NCI-H345 treated with DMSO at 0.1 percent for 48 hours (cell line): ENCODE measurements at regions not wholly inside any gene's neighbourhood (a gene's known extent, or its start where the extent isn't known, plus 50 kb on each side); places are given as distances from the start of the nearest gene placed in this dataset.

Experiments
- DNase-seq: peaks from one replicate; lab custom pipeline; 2025; ENCODE audit not compliant: unreplicated experiment; lab: John Stamatoyannopoulos, UW

- DNase-seq, result no peak
Measured at GRCh38 chr5:124692950-124693349, 53.5 kb downstream of the ZNF608 start.

GRCh38 chr5:124692324-124692723 is 54.1 kb downstream of the ZNF608 start:
- no peak for DNase-seq

- DNase-seq, result no peak
Measured at GRCh38 chr5:124689653-124690052, 56.8 kb downstream of the ZNF608 start.

GRCh38 chr5:124686239-124687004 is 60.0 kb downstream of the ZNF608 start:
- DNase-seq, result no peak

- DNase-seq, result no peak
Measured at GRCh38 chr5:124685404-124685930, 61.0 kb downstream of the ZNF608 start.

- DNase-seq, result no peak
Measured at GRCh38 chr5:124683917-124684555, 62.4 kb downstream of the ZNF608 start.

- DNase-seq, result no peak
Measured at GRCh38 chr5:124679578-124680199, 66.8 kb downstream of the ZNF608 start.

- no peak for DNase-seq
Measured at GRCh38 chr5:124678922-124679519, 67.4 kb downstream of the ZNF608 start.

GRCh38 chr5:124678468-124678867 is 68.0 kb downstream of the ZNF608 start:
- DNase-seq, result no peak

- DNase-seq, result no peak
Measured at GRCh38 chr5:124677374-124678351, 68.8 kb downstream of the ZNF608 start.

- DNase-seq, result no peak
Measured at GRCh38 chr5:124675931-124676846, 70.2 kb downstream of the ZNF608 start.

- DNase-seq, result no peak
Measured at GRCh38 chr5:124671193-124671592, 75.2 kb downstream of the ZNF608 start.

GRCh38 chr5:124670722-124671184 is 75.7 kb downstream of the ZNF608 start:
- no peak for DNase-seq

GRCh38 chr5:124669956-124670721 is 76.3 kb downstream of the ZNF608 start:
- DNase-seq, result no peak

- no peak for DNase-seq
Measured at GRCh38 chr5:124669300-124669648, 77.2 kb downstream of the ZNF608 start.

GRCh38 chr5:124668353-124669299 is 77.8 kb downstream of the ZNF608 start:
- DNase-seq, result no peak

- DNase-seq, result no peak
Measured at GRCh38 chr5:124665625-124666024, 80.8 kb downstream of the ZNF608 start.
